ENCODE measurements at regions not wholly inside any gene's neighbourhood (a gene's known extent, or its start where the extent isn't known, plus 50 kb on each side); places are given as distances from the start of the nearest gene placed in this dataset.

GRCh38 chr3:188085584-188086560, 68.1 kb upstream of the LPP start:
- TF ChIP-seq, protein P1, sequence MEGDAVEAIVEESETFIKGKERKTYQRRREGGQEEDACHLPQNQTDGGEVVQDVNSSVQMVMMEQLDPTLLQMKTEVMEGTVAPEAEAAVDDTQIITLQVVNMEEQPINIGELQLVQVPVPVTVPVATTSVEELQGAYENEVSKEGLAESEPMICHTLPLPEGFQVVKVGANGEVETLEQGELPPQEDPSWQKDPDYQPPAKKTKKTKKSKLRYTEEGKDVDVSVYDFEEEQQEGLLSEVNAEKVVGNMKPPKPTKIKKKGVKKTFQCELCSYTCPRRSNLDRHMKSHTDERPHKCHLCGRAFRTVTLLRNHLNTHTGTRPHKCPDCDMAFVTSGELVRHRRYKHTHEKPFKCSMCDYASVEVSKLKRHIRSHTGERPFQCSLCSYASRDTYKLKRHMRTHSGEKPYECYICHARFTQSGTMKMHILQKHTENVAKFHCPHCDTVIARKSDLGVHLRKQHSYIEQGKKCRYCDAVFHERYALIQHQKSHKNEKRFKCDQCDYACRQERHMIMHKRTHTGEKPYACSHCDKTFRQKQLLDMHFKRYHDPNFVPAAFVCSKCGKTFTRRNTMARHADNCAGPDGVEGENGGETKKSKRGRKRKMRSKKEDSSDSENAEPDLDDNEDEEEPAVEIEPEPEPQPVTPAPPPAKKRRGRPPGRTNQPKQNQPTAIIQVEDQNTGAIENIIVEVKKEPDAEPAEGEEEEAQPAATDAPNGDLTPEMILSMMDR (conservative IDR thresholded peaks at IDR 0.05) = no peak
- peak overlapping the region; percentile 7; the same call in 1 of the 2 replicates for H3K27ac ChIP-seq

GRCh38 chr3:188088948-188089685, 64.8 kb upstream of the LPP start:
- H3K27ac ChIP-seq = no peak overlapping the region
- TF ChIP-seq, protein P1 (conservative IDR thresholded peaks at IDR 0.05) = no peak

DNA sequence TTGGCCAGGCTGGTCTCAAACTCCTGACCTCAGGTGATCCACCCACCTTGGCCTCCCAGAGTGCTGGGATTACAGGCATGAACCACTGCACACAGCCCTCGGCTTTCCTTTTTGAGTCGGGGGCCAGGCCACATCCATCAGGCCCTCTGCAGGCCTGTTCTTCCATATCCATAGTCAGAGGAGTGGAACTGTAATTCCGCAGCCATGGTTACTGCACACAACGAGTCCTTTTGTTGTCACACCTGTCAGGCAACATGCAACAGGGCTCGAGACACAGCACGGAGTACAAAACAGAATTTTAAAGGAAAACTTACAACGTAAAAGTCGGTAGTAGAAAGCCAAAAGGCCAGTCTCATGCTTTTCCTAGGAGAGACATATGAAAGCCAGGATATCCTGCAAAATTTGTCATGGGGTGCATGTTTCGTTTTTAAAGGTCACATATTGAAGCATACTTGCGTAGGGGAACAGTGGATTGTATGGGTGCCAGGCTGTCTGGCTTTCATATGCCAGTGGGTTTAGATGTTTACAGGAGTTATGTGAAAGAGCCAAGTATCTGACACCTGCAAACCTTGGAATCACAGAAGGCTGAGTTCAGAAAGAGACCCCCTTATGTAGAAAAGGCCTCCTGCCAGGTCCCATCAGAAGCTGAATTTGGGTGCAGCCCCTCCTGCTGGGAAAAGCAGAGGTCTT, 63.2 kb upstream of the LPP start:
- TF ChIP-seq, protein P1 (conservative IDR thresholded peaks at IDR 0.05) = no peak
- peak overlapping the region; percentile 44 for H3K27ac ChIP-seq

- TF ChIP-seq, protein P1 (conservative IDR thresholded peaks at IDR 0.05) = no peak
- H3K27ac ChIP-seq = no peak overlapping the region
Measured at GRCh38 chr3:188091746-188092145, 62.2 kb upstream of the LPP start.

- no peak overlapping the region for H3K27ac ChIP-seq
- TF ChIP-seq, protein P1 (conservative IDR thresholded peaks at IDR 0.05) = no peak
Measured at GRCh38 chr3:188092648-188093047, 61.3 kb upstream of the LPP start.

GRCh38 chr3:188095431-188095830, 58.5 kb upstream of the LPP start:
- no peak overlapping the region for H3K27ac ChIP-seq
- TF ChIP-seq, protein P1 (conservative IDR thresholded peaks at IDR 0.05) = no peak

- no peak overlapping the region for H3K27ac ChIP-seq
- TF ChIP-seq, protein P1 (conservative IDR thresholded peaks at IDR 0.05) = no peak
Measured at GRCh38 chr3:188097791-188098190, 56.2 kb upstream of the LPP start.

Measured in VCaP (cell line).